SK-N-MC (cell line): ENCODE measurements at regions not wholly inside any gene's neighbourhood (a gene's known extent, or its start where the extent isn't known, plus 50 kb on each side); places are given as distances from the start of the nearest gene placed in this dataset.

ENCODE experiments used
- DNase-seq: peaks from one replicate; pipeline ENCODE4 v3.0.0-alpha.2; 2011; ENCODE audit warnings: low read depth, low spot score
- H3K27ac ChIP-seq: fragments of 200-600 bp; sonication (generic); 2 replicates; pipeline ENCODE4 v1.5.1; 2016; ENCODE audit warnings: mixed run types
- H3K36me3 ChIP-seq: fragments of 200-600 bp; sonication (generic); 2 replicates; pipeline ENCODE4 v1.6.1; 2017; ENCODE audit warnings: antibody characterized with exemption, low read length, mixed read lengths; ENCODE audit not compliant: insufficient read depth
- H3K4me3 ChIP-seq: fragments of 200-600 bp; sonication (generic); 2 replicates; pipeline ENCODE4 v1.5.1; 2016
- H3K9ac ChIP-seq: fragments of 200-600 bp; sonication (generic); 2 replicates; pipeline ENCODE4 v1.8.0; 2017; ENCODE audit warnings: mixed run types, mixed read lengths; ENCODE audit not compliant: insufficient read length
- H3K9me3 ChIP-seq: fragments of 200-600 bp; sonication (generic); 2 replicates; pipeline ENCODE4 v1.6.1; 2017; ENCODE audit warnings: low read depth, mild to moderate bottlenecking, antibody characterized with exemption, low read length, moderate library complexity, mixed read lengths
- EZH2 ChIP-seq: fragments of 200-600 bp; sonication (generic); IDR thresholded peaks from one replicate; pipeline ENCODE4 v1.6.1; 2017; ENCODE audit warnings: antibody characterized with exemption
- FOXP2 ChIP-seq: optimal IDR thresholded peaks from 2 replicates; pipeline ENCODE3; 2011; ENCODE audit warnings: mild to moderate bottlenecking, moderate library complexity; ENCODE audit not compliant: insufficient read depth; ENCODE audit errors: extremely low read length, control extremely low read depth
- POLR2AphosphoS5 ChIP-seq: IDR thresholded peaks from 2 replicates; pipeline ENCODE4 v1.6.1; 2012; ENCODE audit warnings: mild to moderate bottlenecking, low read depth, low read length, borderline replicate concordance

GRCh38 chr3:194028434-194029004, 107.4 kb upstream of the HES1 start:
- DNase-seq: no peak
- Histone ChIP-seq H3K9me3 (no peaks in the 10 kb centered on the region), H3K9ac (no peak overlapping the region), H3K4me3 (no peak overlapping the region), H3K36me3 (no peaks in the 10 kb centered on the region), H3K27ac (no peak overlapping the region)
- TF ChIP-seq EZH2 (no peak), POLR2AphosphoS5 (no peak), FOXP2 (no peak)

- Histone ChIP-seq H3K9me3 (no peaks in the 10 kb centered on the region), H3K9ac (no peak overlapping the region), H3K4me3 (no peak overlapping the region), H3K27ac (no peak overlapping the region), H3K36me3 (no peaks in the 10 kb centered on the region)
- DNase-seq: no peak
- no peak for TF ChIP-seq EZH2
- TF ChIP-seq FOXP2: no peak
- TF ChIP-seq POLR2AphosphoS5: no peak
Observed at GRCh38 chr3:194029846-194030245, 106.1 kb upstream of the HES1 start.

GRCh38 chr3:194030372-194030771, 105.6 kb upstream of the HES1 start:
- H3K36me3 ChIP-seq: no peaks in the 10 kb centered on the region
- no peak overlapping the region for H3K9ac ChIP-seq
- DNase-seq: no peak
- no peak overlapping the region for H3K4me3 ChIP-seq
- TF ChIP-seq FOXP2: no peak
- no peak for TF ChIP-seq POLR2AphosphoS5
- no peak for TF ChIP-seq EZH2
- H3K9me3 ChIP-seq: no peaks in the 10 kb centered on the region
- no peak overlapping the region for H3K27ac ChIP-seq

GRCh38 chr3:194031349-194031748, 104.6 kb upstream of the HES1 start:
- no peak overlapping the region for H3K27ac ChIP-seq
- H3K9me3 ChIP-seq: no peaks in the 10 kb centered on the region

GRCh38 chr3:194031867-194032635, 103.9 kb upstream of the HES1 start:
- Histone ChIP-seq H3K27ac (no peak overlapping the region), H3K9ac (no peak overlapping the region), H3K9me3 (no peaks in the 10 kb centered on the region), H3K36me3 (no peaks in the 10 kb centered on the region), H3K4me3 (no peak overlapping the region)
- no peak for TF ChIP-seq EZH2
- no peak for TF ChIP-seq FOXP2
- DNase-seq: no peak

More at GRCh38 chr3:194031349-194031748, 104.6 kb upstream of the HES1 start:
- DNase-seq: no peak
- Histone ChIP-seq H3K4me3 (no peak overlapping the region), H3K9ac (no peak overlapping the region), H3K36me3 (no peaks in the 10 kb centered on the region)
- no peak for TF ChIP-seq EZH2
- TF ChIP-seq POLR2AphosphoS5: no peak
- TF ChIP-seq FOXP2: no peak

GRCh38 chr3:194032828-194033435, 103.0 kb upstream of the HES1 start:
- DNase-seq: no peak
- Histone ChIP-seq H3K4me3 (no peak overlapping the region), H3K27ac (no peak overlapping the region), H3K36me3 (no peaks in the 10 kb centered on the region), H3K9ac (no peak overlapping the region), H3K9me3 (no peaks in the 10 kb centered on the region)
- TF ChIP-seq POLR2AphosphoS5 (no peak), FOXP2 (no peak), EZH2 (no peak)

- Histone ChIP-seq H3K9ac (no peak overlapping the region), H3K36me3 (no peaks in the 10 kb centered on the region), H3K4me3 (no peak overlapping the region), H3K9me3 (no peaks in the 10 kb centered on the region), H3K27ac (no peak overlapping the region)
- TF ChIP-seq POLR2AphosphoS5 (no peak), FOXP2 (no peak), EZH2 (no peak)
- DNase-seq: no peak
Observed at GRCh38 chr3:194034346-194035336, 101.3 kb upstream of the HES1 start.

- Histone ChIP-seq H3K9me3 (no peaks in the 10 kb centered on the region), H3K9ac (no peak overlapping the region), H3K36me3 (no peaks in the 10 kb centered on the region), H3K4me3 (no peak overlapping the region), H3K27ac (no peak overlapping the region)
- DNase-seq: no peak
- TF ChIP-seq EZH2: no peak
- no peak for TF ChIP-seq POLR2AphosphoS5
- TF ChIP-seq FOXP2: no peak
Observed at GRCh38 chr3:194035406-194036138, 100.4 kb upstream of the HES1 start.
